NCI-H146 treated with DMSO at 0.1 percent for 48 hours (cell line): ENCODE measurements at regions not wholly inside any gene's neighbourhood (a gene's known extent, or its start where the extent isn't known, plus 50 kb on each side); places are given as distances from the start of the nearest gene placed in this dataset.

Experiments used
- DNase-seq: peaks from one replicate; lab custom pipeline; 2025; ENCODE audit not compliant: unreplicated experiment; lab: John Stamatoyannopoulos, UW

- no peak for DNase-seq
Measured at GRCh38 chr9:23423999-23424398, 402.0 kb downstream of the ELAVL2 start.

GRCh38 chr9:23426144-23426543 lies 399.9 kb downstream of the ELAVL2 start:
- DNase-seq, result no peak

GRCh38 chr9:23431459-23431858 lies 394.6 kb downstream of the ELAVL2 start:
- no peak for DNase-seq

GRCh38 chr9:23434654-23435053 lies 391.4 kb downstream of the ELAVL2 start:
- DNase-seq, result no peak

- DNase-seq, result no peak
Measured at GRCh38 chr9:23438299-23438907, 387.6 kb downstream of the ELAVL2 start.

GRCh38 chr9:23441275-23441674 lies 384.8 kb downstream of the ELAVL2 start:
- no peak for DNase-seq

- DNase-seq, result no peak
Measured at GRCh38 chr9:23444658-23445057, 381.4 kb downstream of the ELAVL2 start.

GRCh38 chr9:23447166-23447565 lies 378.9 kb downstream of the ELAVL2 start:
- DNase-seq, result no peak

- DNase-seq, result no peak
Measured at GRCh38 chr9:23447944-23448343, 378.1 kb downstream of the ELAVL2 start.

GRCh38 chr9:23451802-23452418 lies 374.1 kb downstream of the ELAVL2 start:
- DNase-seq, result no peak

- no peak for DNase-seq
Measured at GRCh38 chr9:23464275-23464674, 361.8 kb downstream of the ELAVL2 start.

GRCh38 chr9:23467276-23467675 lies 358.8 kb downstream of the ELAVL2 start:
- no peak for DNase-seq

GRCh38 chr9:23477908-23478307 lies 348.1 kb downstream of the ELAVL2 start:
- DNase-seq, result no peak

GRCh38 chr9:23483566-23483965 lies 342.5 kb downstream of the ELAVL2 start:
- no peak for DNase-seq

GRCh38 chr9:23492126-23493002 lies 333.7 kb downstream of the ELAVL2 start:
- DNase-seq, result peak; percentile 90

GRCh38 chr9:23493219-23493618 lies 332.8 kb downstream of the ELAVL2 start:
- DNase-seq, result no peak

GRCh38 chr9:23496489-23497136 lies 329.4 kb downstream of the ELAVL2 start:
- DNase-seq, result no peak

GRCh38 chr9:23497137-23497504 lies 328.9 kb downstream of the ELAVL2 start:
- DNase-seq, result no peak

GRCh38 chr9:23502004-23502403 lies 324.0 kb downstream of the ELAVL2 start:
- no peak for DNase-seq

- no peak for DNase-seq
Measured at GRCh38 chr9:23522952-23523351, 303.1 kb downstream of the ELAVL2 start.

- DNase-seq, result no peak
Measured at GRCh38 chr9:23524607-23525155, 301.4 kb downstream of the ELAVL2 start.
